OCI-LY7 (cell line): ENCODE measurements at regions not wholly inside any gene's neighbourhood (a gene's known extent, or its start where the extent isn't known, plus 50 kb on each side); places are given as distances from the start of the nearest gene placed in this dataset.

ENCODE experiments used
- BruUV-seq: library from RNA; stranded (reverse); fragments of 400-500 nt; replicated peaks from 2 replicates; lab custom pipeline; 2021; lab: Mats Ljungman, UMichigan
- CTCF ChIA-PET: fragments of 300-600 bp; sonication (Branson Sonifier 250); formaldehyde crosslinking; loops from one replicate; lab custom pipeline; 2022; ENCODE audit warnings: antibody characterized with exemption; ENCODE audit not compliant: unreplicated experiment; lab: Charles Lee
- POLR2A ChIA-PET: fragments of 300-600 bp; sonication (Branson Sonifier 250); formaldehyde crosslinking; loops from one replicate; lab custom pipeline; 2022; ENCODE audit warnings: antibody characterized with exemption; lab: Charles Lee
- DNase-seq: peaks from one replicate; pipeline ENCODE4 v3.0.0-alpha.2; 2015; ENCODE audit warnings: low spot score
- H2AFZ ChIP-seq: fragments of 200-600 bp; sonication (generic), shearing (Covaris generic); 2 replicates; pipeline ENCODE4 v1.6.1; 2014; ENCODE audit warnings: mild to moderate bottlenecking, antibody characterized with exemption, low read length, moderate library complexity
- H3K27ac ChIP-seq: fragments of 200-600 bp; sonication (generic); 2 replicates; pipeline ENCODE4 v1.5.1; 2014; ENCODE audit warnings: mixed run types, low read depth, mild to moderate bottlenecking, moderate library complexity, low read length, inconsistent platforms; ENCODE audit not compliant: poor library complexity, severe bottlenecking
- H3K36me3 ChIP-seq: fragments of 200-600 bp; sonication (generic); 2 replicates; pipeline ENCODE4 v1.6.1; 2014; ENCODE audit warnings: mild to moderate bottlenecking, antibody characterized with exemption, low read length, moderate library complexity, mixed read lengths; ENCODE audit not compliant: insufficient read depth
- H3K4me1 ChIP-seq: fragments of 200-600 bp; sonication (generic); 2 replicates; pipeline ENCODE4 v1.5.1; 2014; ENCODE audit warnings: mild to moderate bottlenecking, low read length; ENCODE audit not compliant: insufficient read depth, poor library complexity, severe bottlenecking
- H3K4me2 ChIP-seq: fragments of 200-600 bp; sonication (generic); 2 replicates; pipeline ENCODE4 v1.6.1; 2014; ENCODE audit warnings: mild to moderate bottlenecking, low read length
- H3K4me3 ChIP-seq: fragments of 200-600 bp; sonication (generic); 2 replicates; pipeline ENCODE4 v1.5.1; 2014; ENCODE audit warnings: mild to moderate bottlenecking, low read depth, low read length; ENCODE audit not compliant: poor library complexity, severe bottlenecking
- H3K79me2 ChIP-seq: fragments of 200-600 bp; sonication (generic); 2 replicates; pipeline ENCODE4 v1.6.1; 2016; ENCODE audit warnings: low read depth, mild to moderate bottlenecking, low read length, moderate library complexity, mixed read lengths; ENCODE audit not compliant: insufficient read depth
- H3K9me2 ChIP-seq: fragments of 200-600 bp; sonication (generic); 2 replicates; pipeline ENCODE4 v1.6.1; 2016; ENCODE audit warnings: mild to moderate bottlenecking, low read length, mixed read lengths; ENCODE audit not compliant: insufficient read depth
- H3K9me3 ChIP-seq: fragments of 200-600 bp; sonication (generic); 2 replicates; pipeline ENCODE4 v1.6.1; 2014; ENCODE audit warnings: mild to moderate bottlenecking, mixed run types, low read length, mixed read lengths
- H4K20me1 ChIP-seq: fragments of 200-600 bp; sonication (generic); 2 replicates; pipeline ENCODE4 v1.6.1; 2014; ENCODE audit warnings: mild to moderate bottlenecking, antibody characterized with exemption, low read length, moderate library complexity, mixed read lengths; ENCODE audit not compliant: insufficient read depth
- EZH2phosphoT487 ChIP-seq: fragments of 200-600 bp; sonication (generic); IDR thresholded peaks from 2 replicates; pipeline ENCODE4 v1.6.1; 2018; ENCODE audit warnings: low read depth, borderline replicate concordance, mild to moderate bottlenecking, mixed run types, antibody characterized with exemption, low read length, moderate library complexity, mixed read lengths
- intact Hi-C: fragments of 100-400 bp; cut with micrococcal nuclease; formaldehyde crosslinking; loops from one replicate; pipeline ENCODE4 v1.10.0; 2022; ENCODE audit not compliant: unreplicated experiment
- TF ChIP-seq, protein P1 (sequence below): fragments of 200-600 bp; sonication (generic); conservative IDR thresholded peaks from 2 replicates; pipeline ENCODE4 v1.5.1; 2014; ENCODE audit warnings: mild to moderate bottlenecking, antibody characterized with exemption, low read length, moderate library complexity, mixed read lengths

- no peak for DNase-seq
- Histone ChIP-seq H3K36me3 (no peaks in the 10 kb centered on the region), H3K27ac (no peak overlapping the region), H3K79me2 (no peaks in the 10 kb centered on the region), H3K4me2 (no peak overlapping the region), H4K20me1 (no peaks in the 10 kb centered on the region), H2AFZ (no peak overlapping the region), H3K4me1 (no peaks in the 10 kb centered on the region), H3K9me3 (no peaks in the 10 kb centered on the region), H3K9me2 (no peaks in the 10 kb centered on the region), H3K4me3 (no peak overlapping the region)
- ChIA-PET POLR2A (interaction anchor here (0.5 kb wide), 1 partner anchor 12 kb away, joined by 3 read pairs; no protein-coding TSS in a partner anchor), CTCF (no interaction called here)
- no TSS peak for BruUV-seq
- no peak for TF ChIP-seq EZH2phosphoT487
- TF ChIP-seq, protein P1, sequence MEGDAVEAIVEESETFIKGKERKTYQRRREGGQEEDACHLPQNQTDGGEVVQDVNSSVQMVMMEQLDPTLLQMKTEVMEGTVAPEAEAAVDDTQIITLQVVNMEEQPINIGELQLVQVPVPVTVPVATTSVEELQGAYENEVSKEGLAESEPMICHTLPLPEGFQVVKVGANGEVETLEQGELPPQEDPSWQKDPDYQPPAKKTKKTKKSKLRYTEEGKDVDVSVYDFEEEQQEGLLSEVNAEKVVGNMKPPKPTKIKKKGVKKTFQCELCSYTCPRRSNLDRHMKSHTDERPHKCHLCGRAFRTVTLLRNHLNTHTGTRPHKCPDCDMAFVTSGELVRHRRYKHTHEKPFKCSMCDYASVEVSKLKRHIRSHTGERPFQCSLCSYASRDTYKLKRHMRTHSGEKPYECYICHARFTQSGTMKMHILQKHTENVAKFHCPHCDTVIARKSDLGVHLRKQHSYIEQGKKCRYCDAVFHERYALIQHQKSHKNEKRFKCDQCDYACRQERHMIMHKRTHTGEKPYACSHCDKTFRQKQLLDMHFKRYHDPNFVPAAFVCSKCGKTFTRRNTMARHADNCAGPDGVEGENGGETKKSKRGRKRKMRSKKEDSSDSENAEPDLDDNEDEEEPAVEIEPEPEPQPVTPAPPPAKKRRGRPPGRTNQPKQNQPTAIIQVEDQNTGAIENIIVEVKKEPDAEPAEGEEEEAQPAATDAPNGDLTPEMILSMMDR, result no peak
- intact Hi-C loops, result no loop called here
Measured at GRCh38 chr3:104316118-104316517, 1050.6 kb upstream of the ALCAM start.

DNA sequence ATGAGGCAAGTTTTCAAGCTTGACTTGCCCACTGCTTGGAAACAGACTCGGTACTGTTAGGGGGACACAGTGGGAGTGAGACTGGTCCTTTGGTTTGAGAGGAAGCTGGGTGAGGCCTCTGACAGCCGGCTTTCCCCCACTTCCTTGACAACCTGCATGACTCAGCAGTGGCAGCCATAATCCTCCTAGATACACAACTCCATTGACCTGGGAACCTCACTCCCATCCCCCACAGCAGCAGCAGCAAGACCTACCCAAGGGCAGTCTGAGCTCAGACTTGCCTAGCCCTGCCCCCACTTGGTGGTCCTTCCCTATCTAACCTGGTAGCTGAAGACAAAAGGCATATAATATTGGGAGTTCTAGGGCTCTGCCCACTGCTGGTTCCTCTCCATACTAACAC is 1043.5 kb upstream of the ALCAM start:
- Histone ChIP-seq H3K27ac (no peak overlapping the region), H3K79me2 (no peaks in the 10 kb centered on the region), H3K9me3 (no peaks in the 10 kb centered on the region), H3K9me2 (no peaks in the 10 kb centered on the region), H4K20me1 (no peaks in the 10 kb centered on the region), H3K4me2 (no peak overlapping the region), H3K36me3 (no peaks in the 10 kb centered on the region), H2AFZ (no peak overlapping the region), H3K4me1 (no peaks in the 10 kb centered on the region), H3K4me3 (no peak overlapping the region)
- no TSS peak for BruUV-seq
- intact Hi-C loops, result no loop called here
- ChIA-PET CTCF (no interaction called here), POLR2A (no interaction called here)
- no peak for TF ChIP-seq EZH2phosphoT487
- TF ChIP-seq, protein P1, result no peak
- no peak for DNase-seq

GRCh38 chr3:104347291-104347690 is 1019.4 kb upstream of the ALCAM start:
- H3K79me2 ChIP-seq, result no peaks in the 10 kb centered on the region
- H2AFZ ChIP-seq, result no peak overlapping the region
- H3K9me2 ChIP-seq, result no peaks in the 10 kb centered on the region
- ChIA-PET CTCF (no interaction called here), POLR2A (interaction anchor here (1.0 kb wide), 1 partner anchor 10 kb away, joined by 3 read pairs; no protein-coding TSS in a partner anchor)
- TF ChIP-seq, protein P1, result no peak
- TF ChIP-seq EZH2phosphoT487, result no peak
- no peak for DNase-seq
- no peak overlapping the region for H3K27ac ChIP-seq
- no TSS peak for BruUV-seq
- H3K4me3 ChIP-seq, result no peak overlapping the region
- H3K4me1 ChIP-seq, result no peaks in the 10 kb centered on the region
- intact Hi-C loops, result no loop called here
- no peaks in the 10 kb centered on the region for H3K9me3 ChIP-seq
- H3K36me3 ChIP-seq, result no peaks in the 10 kb centered on the region
- no peaks in the 10 kb centered on the region for H4K20me1 ChIP-seq
- no peak overlapping the region for H3K4me2 ChIP-seq
